Gastroesophageal sphincter (tissue), 3 donors: ENCODE measurements at regions not wholly inside any gene's neighbourhood (a gene's known extent, or its start where the extent isn't known, plus 50 kb on each side); places are given as distances from the start of the nearest gene placed in this dataset.

Source experiments
- CTCF ChIP-seq, 4 experiments: fragments of 200-600 bp in 2 of 4; fragments of 450-650 bp in 2 of 4; sonication (generic) in 1 of 4; IDR thresholded peaks; one replicate each; pipeline ENCODE4 v1.5.1; 2017 to 2019; ENCODE audit warnings: antibody characterized with exemption in 4 of 4, mild to moderate bottlenecking in 2 of 4, moderate library complexity in 2 of 4
- EP300 ChIP-seq: sonication (generic); formaldehyde crosslinking; IDR thresholded peaks from one replicate; pipeline ENCODE4 v1.6.1; 2017; ENCODE audit warnings: antibody characterized with exemption, mild to moderate bottlenecking
- POLR2A ChIP-seq, 2 donors: fragments of 450-650 bp; IDR thresholded peaks; one replicate each; pipeline ENCODE4 v1.6.1; 2017; ENCODE audit warnings: antibody characterized with exemption in 2 of 2, mild to moderate bottlenecking in 2 of 2, moderate library complexity in 1 of 2
- POLR2AphosphoS5 ChIP-seq: sonication (generic); formaldehyde crosslinking; IDR thresholded peaks from one replicate; pipeline ENCODE4 v1.6.1; 2017; ENCODE audit warnings: antibody characterized with exemption

- TF ChIP-seq POLR2AphosphoS5 (no peak), POLR2A (IDR thresholded peaks at IDR 0.05) (no peak), CTCF (IDR thresholded peaks at IDR 0.05) (no peak), EP300 (no peak)
Measured at GRCh38 chr19:23541991-23542390, 145.0 kb downstream of the ZNF675 start.
